GM18505 (cell line): ENCODE measurements at regions not wholly inside any gene's neighbourhood (a gene's known extent, or its start where the extent isn't known, plus 50 kb on each side); places are given as distances from the start of the nearest gene placed in this dataset.

Experiments
- ATAC-seq: cut with Tn5 transposase; IDR thresholded peaks from one replicate; pipeline ENCODE4 v1.9.1; 2021; ENCODE audit not compliant: unreplicated experiment
- POLR2A ChIP-seq: IDR thresholded peaks from 4 replicates; pipeline ENCODE4 v1.6.1; 2011; ENCODE audit warnings: borderline replicate concordance; ENCODE audit not compliant: insufficient read depth, insufficient read length; ENCODE audit errors: extremely low read depth

DNA sequence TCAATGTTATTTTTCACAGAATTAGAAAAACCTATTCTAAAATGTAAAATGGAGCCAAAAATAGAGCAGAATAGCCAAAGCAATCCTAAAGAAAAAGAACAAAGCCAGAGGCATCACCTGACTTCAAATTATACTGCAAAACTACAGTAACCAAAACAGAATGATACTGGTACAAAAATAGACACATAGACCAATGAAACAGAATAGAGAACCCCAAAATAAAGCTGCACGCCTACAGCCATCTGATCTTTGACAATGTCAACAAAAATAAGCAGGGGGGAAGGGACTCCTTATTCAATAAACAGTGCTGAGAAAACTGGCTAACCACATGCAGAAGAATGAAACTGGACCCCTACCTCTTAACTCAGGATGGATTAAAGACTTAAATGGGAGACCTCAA lies 65.8 kb upstream of the PDE4D start:
- ATAC-seq, result no peak
- TF ChIP-seq POLR2A, result no peak

GRCh38 chr5:59956130-59956783 lies 62.7 kb upstream of the PDE4D start:
- no peak for ATAC-seq
- no peak for TF ChIP-seq POLR2A

DNA sequence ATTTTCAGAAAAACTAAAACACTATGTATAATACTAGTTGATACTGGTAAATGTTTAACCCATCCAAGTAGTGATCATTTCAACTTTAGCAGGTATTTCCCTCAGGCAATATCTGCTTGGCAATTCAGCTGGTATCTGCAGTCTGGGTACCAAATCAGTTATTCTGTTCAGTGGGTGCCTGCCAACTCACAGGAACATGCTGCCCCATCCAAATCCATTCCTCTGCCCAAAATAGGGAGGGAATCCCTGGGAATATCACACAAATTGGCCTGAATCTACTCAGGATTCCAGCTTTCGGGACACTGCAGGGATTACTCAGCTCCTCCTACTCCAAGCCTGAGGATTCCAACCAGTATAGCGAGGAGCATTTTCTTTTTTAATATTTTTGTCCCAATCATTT lies 61.7 kb upstream of the PDE4D start:
- ATAC-seq, result no peak
- TF ChIP-seq POLR2A, result no peak

- TF ChIP-seq POLR2A, result no peak
- no peak for ATAC-seq
Measured at GRCh38 chr5:59943452-59944113, 50.1 kb upstream of the PDE4D start.
